ENCODE measurements at regions not wholly inside any gene's neighbourhood (a gene's known extent, or its start where the extent isn't known, plus 50 kb on each side); places are given as distances from the start of the nearest gene placed in this dataset.

- 72 to 86% (median 79%) methylated on average over 5 of the region's 5 CpGs for WGBS, 5 donors
- Histone ChIP-seq H3K27me3 (no peaks in the 10 kb centered on the region), H3K9me3 (peaks cover 3 to 64% (median 31%) of the 10 kb centered on the region in 4 donors), H3K4me1 (no peaks in the 10 kb centered on the region), H3K4me3 (no peak overlapping the region), H3K27ac (no peak overlapping the region), H3K36me3 (no peaks in the 10 kb centered on the region)
- TF ChIP-seq, protein P1, sequence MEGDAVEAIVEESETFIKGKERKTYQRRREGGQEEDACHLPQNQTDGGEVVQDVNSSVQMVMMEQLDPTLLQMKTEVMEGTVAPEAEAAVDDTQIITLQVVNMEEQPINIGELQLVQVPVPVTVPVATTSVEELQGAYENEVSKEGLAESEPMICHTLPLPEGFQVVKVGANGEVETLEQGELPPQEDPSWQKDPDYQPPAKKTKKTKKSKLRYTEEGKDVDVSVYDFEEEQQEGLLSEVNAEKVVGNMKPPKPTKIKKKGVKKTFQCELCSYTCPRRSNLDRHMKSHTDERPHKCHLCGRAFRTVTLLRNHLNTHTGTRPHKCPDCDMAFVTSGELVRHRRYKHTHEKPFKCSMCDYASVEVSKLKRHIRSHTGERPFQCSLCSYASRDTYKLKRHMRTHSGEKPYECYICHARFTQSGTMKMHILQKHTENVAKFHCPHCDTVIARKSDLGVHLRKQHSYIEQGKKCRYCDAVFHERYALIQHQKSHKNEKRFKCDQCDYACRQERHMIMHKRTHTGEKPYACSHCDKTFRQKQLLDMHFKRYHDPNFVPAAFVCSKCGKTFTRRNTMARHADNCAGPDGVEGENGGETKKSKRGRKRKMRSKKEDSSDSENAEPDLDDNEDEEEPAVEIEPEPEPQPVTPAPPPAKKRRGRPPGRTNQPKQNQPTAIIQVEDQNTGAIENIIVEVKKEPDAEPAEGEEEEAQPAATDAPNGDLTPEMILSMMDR (IDR thresholded peaks at IDR 0.05), result no peak
- TF ChIP-seq POLR2A (IDR thresholded peaks at IDR 0.05), result no peak
- no peak for TF ChIP-seq EP300 (IDR thresholded peaks at IDR 0.05)
- no peak for DNase-seq
- intact Hi-C loops (cut with DNase I; ENCODE audit: low total_unique reads), result no loop called here
Observed at GRCh38 chr3:20608054-20608738, 422.2 kb upstream of the SGO1 start.

- Histone ChIP-seq H3K27me3 (no peaks in the 10 kb centered on the region), H3K27ac (no peak overlapping the region), H3K36me3 (no peaks in the 10 kb centered on the region), H3K9me3 (peaks cover 0 to 47% (median 19%) of the 10 kb centered on the region in 4 donors), H3K4me1 (no peaks in the 10 kb centered on the region), H3K4me3 (no peak overlapping the region)
- TF ChIP-seq, protein P1 (IDR thresholded peaks at IDR 0.05), result no peak
- no peak for TF ChIP-seq POLR2AphosphoS5 (IDR thresholded peaks at IDR 0.05)
- TF ChIP-seq EP300 (IDR thresholded peaks at IDR 0.05), result no peak
- no peak for TF ChIP-seq POLR2A (IDR thresholded peaks at IDR 0.05)
- no peak for DNase-seq
- intact Hi-C loops (cut with DNase I; ENCODE audit: low total_unique reads), result no loop called here
Observed at GRCh38 chr3:20604659-20605058, 418.7 kb upstream of the SGO1 start.

DNA sequence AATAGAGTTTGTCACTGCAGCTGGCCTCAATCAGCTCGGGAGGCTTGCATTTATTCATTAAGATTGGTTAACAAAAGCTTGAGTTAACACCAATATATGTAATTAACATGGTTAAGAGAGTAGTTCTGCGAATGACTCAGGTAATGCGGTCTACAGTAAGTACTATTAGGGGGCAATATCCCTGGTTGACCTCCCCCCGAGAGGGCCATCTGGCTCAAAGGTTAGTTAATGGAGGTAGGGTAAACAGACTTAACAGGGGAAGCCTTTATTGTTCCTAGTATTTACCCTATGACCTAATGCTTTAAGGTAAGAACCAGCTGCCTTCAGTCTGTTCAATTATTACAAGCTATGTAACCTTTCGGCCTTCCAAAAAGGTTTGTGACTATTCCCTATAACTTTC lies 403.3 kb upstream of the SGO1 start:
- intact Hi-C loops (cut with DNase I; ENCODE audit: low total_unique reads), result no loop called here
- 76 to 86% (median 79%) methylated on average over 5 of the region's 5 CpGs for WGBS, 5 donors
- Histone ChIP-seq H3K27ac (no peak overlapping the region), H3K9me3 (no peaks in the 10 kb centered on the region), H3K36me3 (no peaks in the 10 kb centered on the region), H3K4me3 (no peak overlapping the region), H3K4me1 (no peaks in the 10 kb centered on the region), H3K27me3 (no peaks in the 10 kb centered on the region)
- no peak for DNase-seq
- TF ChIP-seq POLR2A (IDR thresholded peaks at IDR 0.05) (no peak), EP300 (IDR thresholded peaks at IDR 0.05) (no peak), POLR2AphosphoS5 (IDR thresholded peaks at IDR 0.05) (no peak)
- TF ChIP-seq, protein P1 (IDR thresholded peaks at IDR 0.05), result no peak

GRCh38 chr3:20588781-20589180 lies 402.8 kb upstream of the SGO1 start:
- DNase-seq, result peak in 1 of 2 donors; percentile 55
- no peak overlapping the region for H3K27ac ChIP-seq
- H3K36me3 ChIP-seq, result no peaks in the 10 kb centered on the region
- WGBS, 5 donors, result 38 to 62% (median 52%) methylated on average over 9 to 10 of the region's 10 CpGs
- TF ChIP-seq, protein P1 (IDR thresholded peaks at IDR 0.05), result no peak
- TF ChIP-seq EP300 (IDR thresholded peaks at IDR 0.05) (no peak), POLR2A (IDR thresholded peaks at IDR 0.05) (no peak), POLR2AphosphoS5 (IDR thresholded peaks at IDR 0.05) (peak in 1 of 3 donors; percentile 68)
- no peak overlapping the region for H3K4me3 ChIP-seq
- no peaks in the 10 kb centered on the region for H3K4me1 ChIP-seq
- no peaks in the 10 kb centered on the region for H3K9me3 ChIP-seq
- no peaks in the 10 kb centered on the region for H3K27me3 ChIP-seq
- intact Hi-C loops (cut with DNase I; ENCODE audit: low total_unique reads), result no loop called here
